GM19035 (cell line): ENCODE measurements at regions not wholly inside any gene's neighbourhood (a gene's known extent, or its start where the extent isn't known, plus 50 kb on each side); places are given as distances from the start of the nearest gene placed in this dataset.

Experiments
- ATAC-seq: cut with Tn5 transposase; IDR thresholded peaks from one replicate; pipeline ENCODE4 v1.9.1; 2021; ENCODE audit not compliant: unreplicated experiment

- no peak for ATAC-seq
These were observed 163.6 kb downstream of the BRMS1L start for GRCh38 chr14:35989736-35990135.

- ATAC-seq, result no peak
These were observed 163.0 kb downstream of the BRMS1L start for GRCh38 chr14:35988972-35989690.

- no peak for ATAC-seq
These were observed 162.4 kb downstream of the BRMS1L start for GRCh38 chr14:35988550-35988949.

DNA sequence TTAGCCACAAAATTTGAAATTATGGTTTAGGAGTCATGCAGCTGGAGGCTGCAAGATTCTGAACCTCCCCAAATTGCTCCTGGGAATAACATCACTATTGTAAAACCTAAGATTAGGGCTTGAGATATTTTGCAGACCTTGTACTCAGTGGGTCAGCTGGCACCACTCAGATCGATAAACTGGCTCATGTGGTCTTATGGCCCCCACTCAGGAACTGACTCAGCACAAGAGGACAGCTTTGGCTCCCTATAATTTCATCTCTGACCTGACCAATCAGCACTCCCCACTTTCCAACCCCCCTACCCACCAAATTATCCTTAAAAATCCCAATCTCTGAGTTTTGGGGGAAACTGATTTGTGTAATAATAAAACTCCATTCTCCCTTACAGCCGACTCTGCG is 161.6 kb downstream of the BRMS1L start:
- ATAC-seq, result no peak

- peak; percentile 58 for ATAC-seq
These were observed 160.1 kb downstream of the BRMS1L start for GRCh38 chr14:35986219-35986573.

DNA sequence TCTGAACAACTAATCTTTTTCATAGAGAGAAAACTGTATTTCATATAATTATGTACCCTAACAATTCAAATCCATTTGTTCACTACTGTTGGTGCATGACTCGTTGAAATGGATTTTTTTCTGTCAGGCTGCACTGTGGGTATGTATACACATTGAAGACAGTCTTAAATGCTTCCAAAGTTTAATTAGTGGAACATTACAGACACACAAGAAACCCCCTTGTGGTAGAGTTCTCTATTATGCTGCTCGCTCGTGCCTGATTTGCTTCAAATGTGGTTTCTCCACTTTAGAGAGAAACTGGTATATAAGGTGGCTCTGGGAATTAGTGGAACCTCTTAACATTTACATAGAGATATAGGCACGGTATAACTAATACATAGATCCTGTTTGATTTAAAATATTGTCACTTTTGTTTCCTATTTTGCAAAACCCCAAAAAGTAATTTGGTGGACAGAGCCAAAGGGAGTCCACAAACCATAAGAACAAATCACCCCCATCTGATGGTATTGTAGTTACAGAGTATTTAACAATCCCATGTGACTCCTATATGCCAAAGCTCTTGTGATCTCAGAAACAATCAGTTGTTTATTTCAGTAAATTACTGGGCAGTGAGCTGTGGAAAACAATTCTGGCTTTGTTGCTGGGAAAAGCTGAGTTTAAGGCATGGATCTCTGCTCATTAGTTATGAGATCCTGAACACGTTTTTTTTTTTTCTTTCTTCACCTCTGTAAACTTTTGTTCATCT is 159.5 kb downstream of the BRMS1L start:
- ATAC-seq, result no peak

- no peak for ATAC-seq
These were observed 153.4 kb downstream of the BRMS1L start for GRCh38 chr14:35979531-35979930.

GRCh38 chr14:35978561-35978960 is 152.4 kb downstream of the BRMS1L start:
- no peak for ATAC-seq

GRCh38 chr14:35975814-35976213 is 149.7 kb downstream of the BRMS1L start:
- no peak for ATAC-seq

GRCh38 chr14:35973770-35974169 is 147.6 kb downstream of the BRMS1L start:
- ATAC-seq, result no peak

GRCh38 chr14:35971965-35972630 is 146.0 kb downstream of the BRMS1L start:
- no peak for ATAC-seq

DNA sequence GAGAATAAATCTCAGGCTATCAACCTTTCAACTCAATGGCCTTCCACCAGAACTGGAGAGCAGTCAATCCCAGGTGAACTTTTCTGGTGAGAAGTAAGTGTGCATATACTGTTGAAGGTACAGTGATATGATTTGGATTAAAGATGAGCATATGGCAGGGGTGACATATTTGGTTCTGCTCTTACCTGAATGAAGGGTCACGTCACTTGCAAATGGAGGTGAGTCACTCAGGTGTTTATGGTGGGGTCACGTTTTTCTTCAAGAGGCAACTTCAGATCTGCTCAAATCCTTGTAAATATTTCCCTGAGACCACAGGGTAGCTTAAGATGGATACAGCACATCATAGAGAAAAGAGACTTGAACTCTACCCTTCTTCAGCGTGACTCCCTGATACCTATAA is 143.2 kb downstream of the BRMS1L start:
- no peak for ATAC-seq

GRCh38 chr14:35965400-35965799 is 139.3 kb downstream of the BRMS1L start:
- no peak for ATAC-seq

DNA sequence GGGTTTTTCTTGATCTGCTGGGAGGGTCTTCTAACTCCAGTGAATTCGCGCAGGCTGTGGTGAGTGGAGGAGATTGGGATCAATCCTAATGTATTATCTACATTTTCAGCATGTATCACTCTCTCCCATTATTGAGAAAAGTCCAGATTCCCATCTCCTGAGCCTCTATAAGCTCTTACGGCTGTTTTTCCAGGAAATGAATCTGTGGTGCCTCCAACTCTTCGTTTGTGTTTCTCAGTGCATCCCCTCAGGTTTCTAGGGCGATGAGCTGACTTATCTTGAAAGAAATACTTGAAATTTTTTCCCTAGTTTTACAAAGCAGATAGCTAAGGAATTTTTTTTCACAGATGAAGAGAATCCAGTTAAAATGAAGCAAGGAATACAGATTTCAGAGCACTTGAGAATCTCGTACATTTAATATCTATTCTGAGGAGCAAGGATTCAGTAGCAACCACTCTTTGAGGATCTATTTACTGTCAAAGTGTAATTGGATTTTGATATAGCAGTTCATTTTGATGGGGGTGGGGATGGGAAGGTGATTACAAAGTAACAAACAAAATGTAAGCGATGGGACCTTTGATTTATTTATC is 138.7 kb downstream of the BRMS1L start:
- no peak for ATAC-seq

- ATAC-seq, result peak; percentile 56
These were observed 137.1 kb downstream of the BRMS1L start for GRCh38 chr14:35963209-35963608.

DNA sequence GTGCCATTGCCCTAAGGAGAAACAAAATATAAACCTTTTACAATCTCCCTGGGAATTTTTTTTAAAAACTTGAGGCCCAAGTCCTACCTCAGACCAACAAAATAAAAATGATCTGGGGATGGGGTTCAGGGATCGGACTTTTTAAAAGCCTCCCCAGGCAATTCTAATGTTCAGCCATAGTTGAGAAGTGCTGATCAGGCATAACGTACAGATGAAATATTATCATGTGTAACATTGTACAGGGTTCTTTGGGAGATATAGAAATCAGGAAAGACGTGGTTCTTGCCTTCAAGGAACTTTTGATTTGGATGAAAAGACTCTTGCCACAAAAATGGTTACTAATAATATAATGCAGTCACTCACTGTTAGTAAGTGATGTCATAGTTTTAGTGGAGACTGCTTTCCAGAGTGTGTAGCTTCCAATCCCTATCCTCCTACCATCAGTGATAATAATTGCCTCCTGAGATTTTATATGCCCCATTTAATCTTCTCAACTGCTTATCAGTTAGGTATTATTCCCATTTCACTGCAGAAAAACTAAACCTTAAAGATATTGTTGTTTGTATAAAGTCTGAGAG is 135.6 kb downstream of the BRMS1L start:
- no peak for ATAC-seq

GRCh38 chr14:35959835-35960234 is 133.7 kb downstream of the BRMS1L start:
- ATAC-seq, result no peak

DNA sequence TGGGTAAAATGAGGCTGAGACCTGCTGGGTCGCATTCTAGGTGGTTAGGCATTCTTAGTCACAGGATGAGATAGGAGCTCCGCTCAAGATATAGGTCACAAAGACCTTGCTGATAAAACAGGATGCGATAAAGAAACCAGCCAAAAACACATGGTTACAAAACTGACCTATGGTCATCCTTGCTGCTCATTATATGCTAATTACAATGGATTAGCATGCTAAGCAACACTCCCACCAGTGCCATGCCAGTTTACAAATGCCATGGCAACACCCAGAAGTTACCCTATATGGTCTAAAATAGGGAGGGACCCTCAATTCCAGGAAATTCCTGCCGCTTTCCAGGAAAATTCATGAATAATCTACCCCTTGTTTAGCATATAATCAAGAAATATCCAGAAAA is 132.4 kb downstream of the BRMS1L start:
- ATAC-seq, result no peak

- no peak for ATAC-seq
These were observed 130.4 kb downstream of the BRMS1L start for GRCh38 chr14:35956376-35957085.

- ATAC-seq, result no peak
These were observed 126.4 kb downstream of the BRMS1L start for GRCh38 chr14:35952584-35952983.
